ENCODE measurements at regions not wholly inside any gene's neighbourhood (a gene's known extent, or its start where the extent isn't known, plus 50 kb on each side); places are given as distances from the start of the nearest gene placed in this dataset.

GRCh38 chr2:192534072-192534471 lies 339.3 kb upstream of the TMEFF2 start:
- TF ChIP-seq E2F5 (CRISPR knock-in tag; IDR thresholded peaks at IDR 0.05) (no peak), CTCF (IDR thresholded peaks at IDR 0.05) (no peak), CREB1 (CRISPR knock-in tag; IDR thresholded peaks at IDR 0.05) (no peak), USF2 (CRISPR knock-in tag; IDR thresholded peaks at IDR 0.05) (no peak), MYBL2 (CRISPR knock-in tag; IDR thresholded peaks at IDR 0.05) (no peak), JUN (CRISPR knock-in tag; IDR thresholded peaks at IDR 0.05) (no peak), PREB (CRISPR knock-in tag; IDR thresholded peaks at IDR 0.05; ENCODE audit: borderline replicate concordance) (no peak), STAT6 (CRISPR knock-in tag; conservative IDR thresholded peaks at IDR 0.05; ENCODE audit: low read depth) (no peak), ATF1 (CRISPR knock-in tag; IDR thresholded peaks at IDR 0.05) (no peak), ZNF232 (CRISPR knock-in tag; IDR thresholded peaks at IDR 0.05) (no peak)

Data from WTC11 (cell line).